Activated CD8-positive, alpha-beta T cell treated with anti-CD3 and anti-CD28 coated beads for 36 hours (primary cell): ENCODE measurements at regions not wholly inside any gene's neighbourhood (a gene's known extent, or its start where the extent isn't known, plus 50 kb on each side); places are given as distances from the start of the nearest gene placed in this dataset.

Experiments
- ATAC-seq: fragments of 200-7000 bp; cut with Tn5 transposase; one replicate; pipeline ENCODE4 v1.10.0; 2021; ENCODE audit warnings: mild to moderate bottlenecking, moderate library complexity
- CTCF ChIA-PET: fragments of 350-600 bp; sonication (Branson Sonifier 250); formaldehyde crosslinking; loops from one replicate; lab custom pipeline; 2021; ENCODE audit warnings: antibody characterized with exemption; lab: Charles Lee
- POLR2A ChIA-PET: fragments of 350-600 bp; sonication (Branson Sonifier 250); formaldehyde crosslinking; loops from one replicate; lab custom pipeline; 2021; ENCODE audit warnings: antibody characterized with exemption; lab: Charles Lee
- DNase-seq: peaks from one replicate; pipeline ENCODE4 v3.0.0-alpha.2; 2020
- H3K27ac Mint-ChIP-seq: one replicate; pipeline ENCODE4 v1.8.0; 2021; ENCODE audit warnings: mild to moderate bottlenecking, mixed read lengths
- H3K27me3 Mint-ChIP-seq: one replicate; pipeline ENCODE4 v1.8.0; 2021; ENCODE audit warnings: mixed read lengths
- H3K36me3 Mint-ChIP-seq: one replicate; pipeline ENCODE4 v1.8.0; 2021; ENCODE audit warnings: low read depth, mixed read lengths
- H3K4me1 Mint-ChIP-seq: one replicate; pipeline ENCODE4 v1.8.0; 2021; ENCODE audit warnings: low read depth, mixed read lengths
- H3K4me3 Mint-ChIP-seq: one replicate; pipeline ENCODE4 v1.8.0; 2021; ENCODE audit warnings: mild to moderate bottlenecking, moderate library complexity, mixed read lengths
- H3K9me3 Mint-ChIP-seq: one replicate; pipeline ENCODE4 v1.8.0; 2021; ENCODE audit warnings: mixed read lengths
- intact Hi-C: fragments of 100-400 bp; cut with micrococcal nuclease; formaldehyde crosslinking; loops from one replicate; pipeline ENCODE4 v1.10.0; 2022
- TF ChIP-seq, protein P1 (sequence below): fragments of 200-600 bp; IDR thresholded peaks from one replicate; pipeline ENCODE4 v1.8.0; 2022; ENCODE audit warnings: antibody characterized with exemption, mild to moderate bottlenecking

DNA sequence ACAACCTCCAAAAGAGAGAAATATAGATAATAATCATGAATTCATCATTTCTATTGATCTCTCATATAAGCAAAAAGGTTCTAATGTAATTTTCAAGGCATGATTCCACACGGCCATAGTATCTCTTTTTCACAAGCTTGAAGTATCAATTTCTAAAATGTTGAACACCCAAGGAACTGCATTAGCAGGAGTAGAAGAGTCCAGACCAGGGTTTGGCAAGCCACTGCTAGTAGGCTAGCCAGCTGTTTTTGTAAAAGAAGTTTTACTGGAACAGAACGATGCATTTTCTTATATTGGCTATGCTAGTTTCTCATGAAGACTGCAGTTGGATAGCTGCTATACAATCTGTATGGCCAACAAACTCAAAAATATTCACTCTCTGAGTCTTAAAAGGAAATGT lies 481.5 kb upstream of the MIR17HG start:
- no peaks in the 10 kb centered on the region for H3K27me3 Mint-ChIP-seq
- no peak overlapping the region for H3K27ac Mint-ChIP-seq
- H3K9me3 Mint-ChIP-seq = no peaks in the 10 kb centered on the region
- no peak overlapping the region for H3K4me3 Mint-ChIP-seq
- H3K36me3 Mint-ChIP-seq = no peaks in the 10 kb centered on the region
- intact Hi-C loops = no loop called here
- POLR2A ChIA-PET = no interaction called here
- DNase-seq (no peak), ATAC-seq (no peak)
- no peaks in the 10 kb centered on the region for H3K4me1 Mint-ChIP-seq
- CTCF ChIA-PET = interaction anchor here (1.1 kb wide), 1 partner anchor 228 kb away, joined by 3 read pairs; no protein-coding TSS in a partner anchor
- TF ChIP-seq, protein P1, sequence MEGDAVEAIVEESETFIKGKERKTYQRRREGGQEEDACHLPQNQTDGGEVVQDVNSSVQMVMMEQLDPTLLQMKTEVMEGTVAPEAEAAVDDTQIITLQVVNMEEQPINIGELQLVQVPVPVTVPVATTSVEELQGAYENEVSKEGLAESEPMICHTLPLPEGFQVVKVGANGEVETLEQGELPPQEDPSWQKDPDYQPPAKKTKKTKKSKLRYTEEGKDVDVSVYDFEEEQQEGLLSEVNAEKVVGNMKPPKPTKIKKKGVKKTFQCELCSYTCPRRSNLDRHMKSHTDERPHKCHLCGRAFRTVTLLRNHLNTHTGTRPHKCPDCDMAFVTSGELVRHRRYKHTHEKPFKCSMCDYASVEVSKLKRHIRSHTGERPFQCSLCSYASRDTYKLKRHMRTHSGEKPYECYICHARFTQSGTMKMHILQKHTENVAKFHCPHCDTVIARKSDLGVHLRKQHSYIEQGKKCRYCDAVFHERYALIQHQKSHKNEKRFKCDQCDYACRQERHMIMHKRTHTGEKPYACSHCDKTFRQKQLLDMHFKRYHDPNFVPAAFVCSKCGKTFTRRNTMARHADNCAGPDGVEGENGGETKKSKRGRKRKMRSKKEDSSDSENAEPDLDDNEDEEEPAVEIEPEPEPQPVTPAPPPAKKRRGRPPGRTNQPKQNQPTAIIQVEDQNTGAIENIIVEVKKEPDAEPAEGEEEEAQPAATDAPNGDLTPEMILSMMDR = no peak

DNA sequence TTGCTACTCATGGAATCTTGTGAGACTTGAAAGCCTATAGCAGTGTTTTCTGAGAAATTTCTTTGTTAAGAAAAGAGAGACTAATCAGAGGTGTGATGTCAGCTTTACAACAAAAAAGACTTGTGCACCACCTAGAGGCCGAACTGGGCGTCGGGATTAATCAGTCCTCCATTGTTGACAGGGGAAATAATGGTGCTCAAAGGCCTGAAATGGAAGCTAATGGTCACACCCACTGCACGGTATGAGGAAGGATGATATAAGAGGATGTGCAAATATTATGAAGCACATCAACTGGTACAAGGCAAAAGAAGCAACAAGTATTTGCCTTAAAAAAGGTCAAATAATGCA lies 480.2 kb upstream of the MIR17HG start:
- ChIA-PET POLR2A (no interaction called here), CTCF (interaction anchor here (0.9 to 1.1 kb wide), 3 partner anchors 15 to 42 kb away, joined by 3 read pairs; no protein-coding TSS in a partner anchor)
- H3K36me3 Mint-ChIP-seq = no peaks in the 10 kb centered on the region
- DNase-seq (peak; percentile 56), ATAC-seq (peak; percentile 42)
- H3K27ac Mint-ChIP-seq = no peak overlapping the region
- intact Hi-C loops = no loop called here
- H3K4me3 Mint-ChIP-seq = no peak overlapping the region
- H3K27me3 Mint-ChIP-seq = no peaks in the 10 kb centered on the region
- H3K9me3 Mint-ChIP-seq = no peaks in the 10 kb centered on the region
- no peaks in the 10 kb centered on the region for H3K4me1 Mint-ChIP-seq
- TF ChIP-seq, protein P1 = peak; percentile 29

DNA sequence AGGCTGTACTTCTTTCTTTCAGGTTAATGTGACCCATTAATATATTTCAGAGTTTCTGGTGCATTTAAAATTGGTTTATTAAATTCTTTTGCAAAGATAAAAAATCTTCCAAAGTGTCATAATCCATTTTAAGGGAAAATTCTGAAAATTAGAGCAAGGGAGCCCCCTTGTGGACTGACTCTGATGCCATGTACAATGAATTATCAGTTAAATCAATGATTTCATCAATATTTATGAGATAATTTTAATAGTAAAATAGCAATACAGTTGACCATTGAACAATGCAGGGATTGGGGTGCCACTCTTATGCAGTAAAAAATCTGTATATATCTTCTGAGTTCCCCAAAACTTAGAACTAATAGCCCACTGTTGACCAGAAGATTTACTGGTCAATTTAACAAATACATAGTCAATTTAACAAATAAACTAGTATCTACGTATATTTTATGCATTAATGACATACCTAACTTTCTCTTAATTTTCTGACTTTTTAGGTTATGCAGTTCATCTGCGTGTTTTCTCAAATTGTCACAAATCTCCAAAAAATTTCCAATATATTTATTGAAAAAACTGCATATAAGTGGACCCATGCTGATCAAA lies 479.1 kb upstream of the MIR17HG start:
- ATAC-seq (no peak), DNase-seq (peak; percentile 19)
- intact Hi-C loops = no loop called here
- no peaks in the 10 kb centered on the region for H3K9me3 Mint-ChIP-seq
- H3K4me3 Mint-ChIP-seq = no peak overlapping the region
- TF ChIP-seq, protein P1 = peak; percentile 50
- CTCF ChIA-PET = no interaction called here
- H3K27ac Mint-ChIP-seq = no peak overlapping the region
- H3K27me3 Mint-ChIP-seq = no peaks in the 10 kb centered on the region
- POLR2A ChIA-PET = no interaction called here
- H3K36me3 Mint-ChIP-seq = no peaks in the 10 kb centered on the region
- H3K4me1 Mint-ChIP-seq = no peaks in the 10 kb centered on the region

DNA sequence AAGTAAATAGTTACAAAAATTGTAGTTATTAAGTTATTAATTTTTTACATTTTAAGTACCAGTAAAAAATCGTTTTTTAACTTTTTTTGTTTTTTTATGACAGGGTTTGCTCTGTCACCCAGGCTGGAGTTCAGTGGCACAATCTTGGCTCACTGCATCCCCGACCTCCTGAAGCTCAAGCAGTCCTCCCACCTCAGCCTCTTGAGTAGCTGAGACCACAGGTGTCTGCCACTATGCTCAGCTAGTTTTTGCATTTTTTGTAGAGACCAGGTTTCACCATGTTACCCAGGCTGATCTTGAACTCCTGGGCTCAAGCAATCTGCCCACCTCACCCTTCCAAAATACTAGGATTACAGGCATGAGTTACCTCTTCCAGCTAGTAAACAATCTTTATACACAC lies 477.9 kb upstream of the MIR17HG start:
- Mint-ChIP-seq H3K4me1 (no peaks in the 10 kb centered on the region), H3K9me3 (no peaks in the 10 kb centered on the region), H3K27ac (no peak overlapping the region), H3K27me3 (no peaks in the 10 kb centered on the region), H3K4me3 (no peak overlapping the region), H3K36me3 (no peaks in the 10 kb centered on the region)
- ATAC-seq (no peak), DNase-seq (no peak)
- POLR2A ChIA-PET = no interaction called here
- intact Hi-C loops = no loop called here
- CTCF ChIA-PET = interaction anchor here (0.8 kb wide), 1 partner anchor 172 kb away, joined by 3 read pairs; no protein-coding TSS in a partner anchor
- TF ChIP-seq, protein P1 = no peak

DNA sequence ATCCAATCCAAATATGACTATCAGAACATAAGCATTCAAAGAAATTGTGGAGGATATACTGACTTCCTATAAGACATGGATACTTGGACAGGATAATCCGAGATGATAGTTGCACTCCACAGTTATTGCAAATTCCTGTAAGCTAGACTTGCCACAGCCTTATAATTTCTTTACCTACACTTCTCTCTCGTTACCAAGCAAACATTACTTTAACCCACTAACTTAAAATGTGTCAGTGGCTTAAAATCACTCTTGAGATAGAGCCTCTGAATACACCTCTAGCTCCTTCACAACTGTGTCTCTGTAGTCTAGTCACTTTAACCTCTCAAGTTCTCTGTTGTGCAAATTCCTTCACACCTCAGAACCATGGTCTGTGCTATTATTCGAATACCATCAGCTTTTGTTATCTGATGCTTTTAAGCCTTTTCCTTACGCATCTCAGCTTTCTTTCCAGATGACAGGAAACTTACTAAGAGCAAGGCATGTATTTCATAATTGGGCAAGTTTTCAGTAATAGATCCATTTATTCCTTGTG lies 474.9 kb upstream of the MIR17HG start:
- TF ChIP-seq, protein P1 = no peak
- intact Hi-C loops = no loop called here
- Mint-ChIP-seq H3K9me3 (no peaks in the 10 kb centered on the region), H3K27ac (no peak overlapping the region), H3K4me1 (no peaks in the 10 kb centered on the region), H3K36me3 (no peaks in the 10 kb centered on the region), H3K4me3 (no peak overlapping the region), H3K27me3 (no peaks in the 10 kb centered on the region)
- DNase-seq (no peak), ATAC-seq (no peak)
- ChIA-PET CTCF (no interaction called here), POLR2A (no interaction called here)
